Glomerular endothelial cell (primary cell): ENCODE measurements at regions not wholly inside any gene's neighbourhood (a gene's known extent, or its start where the extent isn't known, plus 50 kb on each side); places are given as distances from the start of the nearest gene placed in this dataset.
"Not testable (repeated sequence)": the region's sequence is repeated elsewhere in the genome, so short reads cannot be mapped to it uniquely, and the experiment has no call there.

ENCODE experiments used
- DNase-seq: peaks from one replicate; pipeline ENCODE4 v3.0.0-alpha.2; 2011; ENCODE audit warnings: low read depth, low spot score; ENCODE audit errors: extremely low read depth

DNA sequence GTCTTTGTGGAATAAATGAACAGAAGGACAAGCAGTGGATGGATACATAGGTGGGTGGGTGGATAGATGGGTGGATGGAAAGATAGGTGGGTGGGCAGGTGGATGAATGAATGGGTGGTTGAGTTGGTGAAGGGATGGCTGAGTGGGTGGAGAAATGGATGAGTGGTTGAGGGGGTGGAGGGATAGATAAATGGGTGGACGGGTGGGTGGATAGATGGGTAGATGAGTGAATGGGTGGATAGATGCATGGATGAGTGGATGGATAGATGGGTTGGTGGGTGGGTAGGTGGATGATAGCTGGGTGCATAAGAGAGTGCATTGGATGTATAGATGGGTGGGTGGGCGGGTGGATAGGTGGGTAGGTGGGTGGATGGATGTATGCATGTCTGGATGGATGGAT lies 63.5 kb downstream of the UNC93B1 start:
- DNase-seq = not testable (repeated sequence)

GRCh38 chr11:67938964-67939363 lies 64.9 kb downstream of the UNC93B1 start:
- DNase-seq = not testable (repeated sequence)

- not testable (repeated sequence) for DNase-seq
Measured at GRCh38 chr11:67938371-67938770, 65.5 kb downstream of the UNC93B1 start.

DNA sequence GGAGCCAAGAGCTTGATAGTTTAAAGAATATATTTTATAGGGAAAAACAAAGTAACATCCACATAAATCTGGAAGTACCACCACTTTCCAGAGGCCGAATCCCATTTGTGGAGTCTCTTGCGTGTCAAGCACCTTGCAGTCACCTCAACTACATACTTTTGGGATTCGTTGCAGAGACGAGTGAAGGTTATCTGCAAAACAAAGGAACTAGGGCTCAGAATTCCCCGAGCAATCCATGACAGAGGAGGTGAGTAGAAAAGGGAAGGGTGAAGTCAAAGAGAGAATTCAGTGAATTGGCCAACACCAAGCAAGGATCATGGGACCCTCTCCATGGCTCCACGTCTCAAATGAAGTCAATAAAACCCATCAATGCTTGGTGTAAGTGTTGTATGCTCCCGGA lies 80.3 kb downstream of the UNC93B1 start:
- not testable (repeated sequence) for DNase-seq

- not testable (repeated sequence) for DNase-seq
Measured at GRCh38 chr11:67920546-67920945, 83.4 kb downstream of the UNC93B1 start.

GRCh38 chr11:67912184-67912583 lies 91.7 kb downstream of the UNC93B1 start:
- DNase-seq = not testable (repeated sequence)

- DNase-seq = not testable (repeated sequence)
Measured at GRCh38 chr11:67911211-67911610, 92.7 kb downstream of the UNC93B1 start.

DNA sequence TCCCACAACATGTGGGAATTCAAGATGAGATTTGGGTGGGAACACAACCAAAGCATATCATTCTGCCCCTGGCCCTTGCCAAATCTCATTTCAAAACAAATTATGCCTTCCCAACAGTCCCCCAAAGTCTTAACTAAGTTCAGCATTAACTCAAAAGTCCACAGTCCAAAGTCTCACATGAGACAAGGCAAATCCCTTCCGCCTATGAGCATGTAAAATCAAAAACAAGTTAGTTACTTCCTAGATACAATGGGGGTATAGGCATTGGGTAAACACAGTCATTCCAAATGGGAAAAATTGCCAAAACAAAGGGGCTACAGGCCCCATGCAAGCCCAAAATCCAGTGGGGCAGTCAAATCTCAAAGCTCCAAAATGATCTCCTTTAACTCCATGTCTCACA lies 93.1 kb downstream of the UNC93B1 start:
- DNase-seq = not testable (repeated sequence)

DNA sequence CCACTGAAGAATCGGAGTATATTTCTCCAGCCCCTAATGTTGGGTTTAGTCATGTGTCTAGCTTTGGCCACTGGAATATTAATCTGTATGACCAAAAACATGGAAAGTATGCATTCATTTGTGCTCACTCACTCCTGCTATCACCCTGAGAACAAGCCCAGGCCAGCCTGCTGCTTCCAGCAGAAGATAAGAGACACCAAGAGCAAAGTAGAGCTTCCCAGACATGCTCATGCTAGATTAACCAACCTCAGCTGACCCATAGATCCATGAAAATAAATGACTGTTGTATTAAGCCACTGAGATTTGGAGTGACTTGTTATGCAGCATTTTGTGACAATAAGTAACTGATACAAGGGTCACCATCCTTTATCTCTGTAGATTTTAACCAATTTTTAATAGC lies 96.9 kb downstream of the UNC93B1 start:
- DNase-seq = not testable (repeated sequence)

DNA sequence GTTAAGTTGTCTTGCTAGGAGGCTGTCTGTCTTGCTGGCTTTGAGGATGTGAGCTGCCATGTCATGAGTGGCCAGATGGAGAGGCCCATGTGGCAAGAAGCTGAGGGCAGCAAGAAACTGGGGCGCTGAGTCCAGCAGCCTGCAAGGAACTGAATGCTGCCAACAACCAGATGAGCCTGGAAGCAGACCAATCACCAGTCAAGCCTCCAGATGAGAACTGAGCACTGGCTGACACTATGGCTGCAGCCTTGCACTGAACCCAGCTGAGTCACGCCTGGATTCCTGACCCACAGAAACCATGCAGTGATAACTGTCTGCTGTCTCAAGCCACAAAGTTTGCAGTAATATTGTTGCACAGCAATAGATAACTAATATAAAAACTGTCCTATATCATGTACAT lies 104.4 kb downstream of the UNC93B1 start:
- DNase-seq = not testable (repeated sequence)

GRCh38 chr11:67893487-67893886 lies 110.4 kb downstream of the UNC93B1 start:
- not testable (repeated sequence) for DNase-seq

DNA sequence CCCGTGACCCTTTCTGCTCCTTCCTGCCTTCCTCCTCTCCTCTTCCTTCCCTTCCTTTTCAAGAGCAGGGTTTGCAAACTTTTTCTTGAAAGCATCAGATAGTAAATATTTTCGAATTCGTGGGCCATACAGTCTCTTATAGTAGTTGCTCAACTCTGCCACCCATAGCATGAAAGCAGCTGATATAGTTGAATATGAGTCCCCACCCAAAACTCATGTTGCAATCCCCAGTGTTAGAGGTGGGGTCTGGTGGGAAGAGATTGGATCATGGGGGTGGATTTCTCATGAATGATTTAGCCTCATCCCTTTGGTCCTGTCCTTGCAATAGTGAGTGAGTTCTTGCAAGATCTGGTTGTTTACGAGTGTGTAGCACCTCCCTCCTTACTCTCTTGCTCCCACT lies 114.3 kb downstream of the UNC93B1 start:
- not testable (repeated sequence) for DNase-seq

DNA sequence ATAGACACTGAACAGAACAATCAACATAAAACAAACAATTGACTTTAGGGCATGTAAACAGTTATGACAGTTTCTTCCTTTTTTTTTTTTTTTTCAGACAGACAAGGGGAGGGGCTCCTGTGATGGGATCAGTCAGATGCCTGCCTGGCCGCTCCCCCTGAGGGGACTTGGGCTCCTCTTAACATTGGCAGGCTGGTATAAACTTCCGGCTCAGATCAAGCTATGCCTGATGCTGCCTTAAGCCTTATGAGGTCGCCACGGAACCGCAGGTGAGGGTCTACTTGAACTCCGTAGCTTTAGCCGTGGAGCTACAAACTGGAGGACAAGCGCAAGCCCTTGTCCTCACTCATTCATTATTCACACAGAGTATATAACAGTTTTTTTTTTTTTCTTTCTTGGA lies 115.8 kb downstream of the UNC93B1 start:
- DNase-seq = not testable (repeated sequence)

DNA sequence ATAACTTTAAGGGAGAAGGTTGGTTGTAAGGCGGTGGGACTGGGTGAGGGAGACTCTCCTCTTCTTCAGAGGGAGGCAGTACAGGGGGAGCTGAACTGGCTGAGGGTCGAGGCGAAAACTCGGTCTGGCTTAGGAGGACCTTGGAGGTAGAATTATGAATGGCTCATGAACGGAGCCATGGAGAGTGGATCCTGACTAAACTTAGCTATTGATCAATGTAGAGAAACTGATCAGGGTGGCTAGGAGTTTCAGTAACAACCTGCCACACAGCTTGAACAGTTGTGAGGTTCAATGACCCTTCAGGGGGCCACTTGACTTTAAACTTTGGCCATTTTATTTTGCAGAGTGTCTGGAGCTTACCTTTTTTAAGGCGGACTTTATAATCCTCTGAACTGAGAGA lies 117.2 kb downstream of the UNC93B1 start:
- not testable (repeated sequence) for DNase-seq

GRCh38 chr11:67886207-67886606 lies 117.7 kb downstream of the UNC93B1 start:
- DNase-seq = not testable (repeated sequence)

- DNase-seq = not testable (repeated sequence)
Measured at GRCh38 chr11:67885574-67885973, 118.3 kb downstream of the UNC93B1 start.

GRCh38 chr11:67884761-67885558 lies 118.9 kb downstream of the UNC93B1 start:
- not testable (repeated sequence) for DNase-seq

DNA sequence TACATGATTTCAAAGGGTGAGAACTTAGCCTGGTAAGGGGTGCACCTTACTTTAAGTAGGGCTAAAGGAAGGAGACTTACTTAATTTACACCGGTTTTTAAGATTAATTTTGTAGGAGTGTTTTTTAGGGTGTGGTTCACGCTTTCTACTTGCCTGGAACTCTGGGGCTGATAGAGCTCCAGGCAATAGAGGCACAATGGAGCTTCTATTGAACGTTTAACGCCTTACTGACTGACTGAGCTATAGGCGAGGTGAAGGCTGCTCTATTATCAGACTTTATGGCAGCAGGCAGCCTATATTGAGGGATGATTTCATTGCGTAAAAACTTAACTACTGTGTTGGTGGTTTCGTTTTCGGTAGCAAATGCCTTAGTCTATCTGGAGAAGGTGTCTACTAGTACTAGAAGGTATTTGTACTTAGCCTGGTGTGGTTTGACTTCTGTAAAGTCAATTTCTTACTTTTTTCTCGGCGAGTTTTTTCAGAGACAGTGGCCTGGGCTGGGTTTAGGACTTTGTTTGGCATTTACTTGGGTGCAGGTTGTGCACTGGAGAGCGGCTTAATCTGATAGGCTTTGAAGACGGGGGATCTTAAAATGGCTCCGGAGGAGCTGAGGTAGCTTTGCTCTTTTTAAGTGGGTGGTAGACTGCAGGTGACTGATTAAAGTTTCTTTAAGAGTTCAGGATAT lies 119.7 kb downstream of the UNC93B1 start:
- DNase-seq = not testable (repeated sequence)

GRCh38 chr11:67882304-67882703 lies 121.6 kb downstream of the UNC93B1 start:
- DNase-seq = not testable (repeated sequence)

GRCh38 chr11:67881836-67882235 lies 122.1 kb downstream of the UNC93B1 start:
- DNase-seq = not testable (repeated sequence)

- not testable (repeated sequence) for DNase-seq
Measured at GRCh38 chr11:67880594-67881196, 123.2 kb downstream of the UNC93B1 start.
